ENCODE measurements at regions not wholly inside any gene's neighbourhood (a gene's known extent, or its start where the extent isn't known, plus 50 kb on each side); places are given as distances from the start of the nearest gene placed in this dataset.

DNA sequence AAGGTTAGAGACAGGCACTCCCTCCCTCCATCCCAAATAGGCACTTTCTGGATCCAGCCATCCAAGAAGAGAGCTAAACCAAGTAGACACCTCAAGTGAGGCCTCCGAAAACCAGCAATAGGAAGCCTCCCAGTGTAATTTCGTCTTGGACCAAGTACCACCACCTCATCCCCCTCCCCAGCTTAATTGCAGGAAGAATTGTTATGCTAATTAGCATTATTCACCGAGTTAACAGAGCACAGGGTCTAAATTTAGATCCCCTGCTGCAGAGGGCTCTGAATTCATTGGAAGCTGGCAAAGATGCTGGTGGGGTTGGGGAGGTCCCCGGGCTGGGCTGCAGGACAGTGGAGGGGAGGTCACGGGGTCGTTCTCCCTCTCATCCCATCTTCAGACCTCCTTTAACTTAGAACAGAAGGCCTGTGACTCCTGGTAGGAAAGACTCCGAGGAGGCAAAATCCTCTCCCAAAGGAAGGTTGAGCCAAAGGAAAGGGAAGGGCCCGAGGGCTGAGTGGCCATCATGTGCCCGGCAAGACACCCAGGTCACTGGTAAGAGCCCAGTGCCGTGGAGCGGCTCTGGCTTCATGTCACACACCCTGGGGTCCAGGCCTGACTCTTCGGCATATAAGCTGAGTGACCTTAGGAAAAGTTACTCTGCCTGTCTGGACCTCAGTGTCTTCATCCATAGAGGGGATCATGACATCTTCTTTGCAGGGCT lies 209.2 kb upstream of the GRIK3 start:
- no peak for DNase-seq

GRCh38 chr1:37244083-37244480 lies 209.8 kb upstream of the GRIK3 start:
- DNase-seq = no peak

- DNase-seq = no peak
These were observed 210.5 kb upstream of the GRIK3 start for GRCh38 chr1:37244815-37245214.

GRCh38 chr1:37246631-37247030 lies 212.3 kb upstream of the GRIK3 start:
- DNase-seq = no peak

DNA sequence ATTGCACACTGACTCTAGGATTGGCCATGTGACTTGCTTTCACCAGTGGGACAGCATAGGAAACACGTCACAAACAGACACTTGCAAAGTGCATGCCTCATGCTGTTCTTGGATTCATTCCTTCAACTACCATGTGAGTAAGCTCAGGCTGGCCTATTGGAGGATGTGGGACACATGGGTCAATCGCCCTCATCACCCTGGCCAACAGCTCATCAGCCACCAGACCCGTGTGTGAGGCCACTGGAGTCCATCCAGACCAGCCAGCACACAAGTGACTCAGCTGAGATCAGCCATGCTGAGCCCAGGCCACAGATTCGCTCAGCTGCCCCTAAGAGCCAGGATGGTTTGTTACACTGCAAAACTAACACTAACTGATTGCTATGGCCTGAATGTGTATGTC lies 216.1 kb upstream of the GRIK3 start:
- no peak for DNase-seq

GRCh38 chr1:37255136-37255795 lies 219.1 kb upstream of the ZC3H12A start:
- DNase-seq = peak; percentile 1 to 3

DNA sequence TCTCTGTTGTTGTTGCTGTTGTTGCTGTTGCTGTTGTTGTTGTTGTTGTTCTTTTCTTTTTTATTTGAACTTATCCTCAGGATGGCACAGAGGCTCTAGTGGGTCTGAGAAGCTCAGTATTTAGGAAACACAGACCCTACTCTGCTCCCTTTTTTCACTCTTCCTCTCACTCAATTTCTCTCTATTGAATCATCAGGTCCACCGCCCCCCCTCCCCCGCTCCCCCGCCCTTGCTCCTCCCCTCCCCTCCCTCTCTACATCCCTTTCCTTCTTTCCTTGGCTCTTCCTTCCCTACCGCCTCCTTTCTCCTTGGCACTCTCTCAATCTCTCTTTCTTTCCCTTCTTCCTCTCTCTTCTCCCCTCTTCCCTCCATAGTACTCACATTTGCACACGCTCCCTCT lies 218.5 kb upstream of the ZC3H12A start:
- DNase-seq = no peak

GRCh38 chr1:37257646-37258045 lies 216.7 kb upstream of the ZC3H12A start:
- DNase-seq = no peak

DNA sequence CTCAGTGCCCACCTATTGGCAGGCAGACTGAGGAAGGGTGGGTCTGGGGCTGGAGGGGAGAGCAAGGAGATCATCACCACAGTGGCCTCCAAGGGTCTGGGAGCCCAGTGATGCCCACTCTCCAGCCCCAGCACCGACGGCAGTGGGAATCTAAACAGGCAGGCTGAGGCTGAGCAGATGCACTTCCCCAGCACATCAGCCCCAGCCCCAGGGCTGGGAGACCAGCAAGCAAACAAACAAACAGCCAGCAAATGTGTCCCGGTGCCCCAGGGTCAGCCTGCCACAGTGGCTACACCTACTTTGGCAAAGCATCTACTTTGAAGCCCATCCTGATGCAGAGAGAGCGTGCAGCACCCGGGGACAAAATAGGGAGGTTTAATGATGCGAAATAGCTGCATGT lies 216.3 kb upstream of the ZC3H12A start:
- DNase-seq = no peak

DNA sequence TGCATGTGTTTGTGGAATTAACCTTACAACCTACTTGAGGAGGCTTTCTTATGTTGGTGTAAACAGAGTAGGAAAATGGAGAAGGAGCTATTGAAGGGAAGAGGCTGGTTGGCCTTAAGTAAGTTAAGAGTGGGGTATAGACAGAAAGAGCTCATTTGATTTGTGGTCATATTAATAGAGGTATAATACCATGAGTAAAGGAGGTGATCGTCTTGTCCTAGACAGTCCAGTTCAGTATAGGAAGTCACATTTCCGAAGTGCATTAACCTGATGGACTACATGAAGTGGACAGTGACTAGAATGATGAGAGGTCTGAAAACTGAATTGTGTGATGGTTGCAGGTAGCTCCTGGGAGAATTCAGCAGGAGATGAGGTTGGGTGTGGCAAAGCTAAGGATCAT lies 215.4 kb upstream of the ZC3H12A start:
- no peak for DNase-seq

DNA sequence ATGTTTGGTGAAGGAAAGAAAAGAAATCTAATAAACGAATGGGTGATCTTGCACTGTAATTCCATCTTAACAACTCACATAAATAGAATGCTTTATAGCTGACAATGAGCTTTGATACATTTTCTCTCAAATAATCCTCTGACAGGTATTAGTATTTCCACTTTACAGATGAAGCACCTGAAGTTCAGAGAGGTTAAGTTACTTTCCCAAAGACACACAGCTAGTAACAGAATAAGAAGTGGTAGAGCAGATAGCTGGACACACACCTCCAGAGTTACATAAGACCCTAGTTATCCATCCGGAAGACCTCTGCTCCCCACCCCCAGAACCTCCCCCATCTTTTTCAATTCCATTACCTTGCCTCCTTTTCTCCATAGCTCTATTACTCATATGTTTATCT lies 213.3 kb upstream of the ZC3H12A start:
- no peak for DNase-seq

DNA sequence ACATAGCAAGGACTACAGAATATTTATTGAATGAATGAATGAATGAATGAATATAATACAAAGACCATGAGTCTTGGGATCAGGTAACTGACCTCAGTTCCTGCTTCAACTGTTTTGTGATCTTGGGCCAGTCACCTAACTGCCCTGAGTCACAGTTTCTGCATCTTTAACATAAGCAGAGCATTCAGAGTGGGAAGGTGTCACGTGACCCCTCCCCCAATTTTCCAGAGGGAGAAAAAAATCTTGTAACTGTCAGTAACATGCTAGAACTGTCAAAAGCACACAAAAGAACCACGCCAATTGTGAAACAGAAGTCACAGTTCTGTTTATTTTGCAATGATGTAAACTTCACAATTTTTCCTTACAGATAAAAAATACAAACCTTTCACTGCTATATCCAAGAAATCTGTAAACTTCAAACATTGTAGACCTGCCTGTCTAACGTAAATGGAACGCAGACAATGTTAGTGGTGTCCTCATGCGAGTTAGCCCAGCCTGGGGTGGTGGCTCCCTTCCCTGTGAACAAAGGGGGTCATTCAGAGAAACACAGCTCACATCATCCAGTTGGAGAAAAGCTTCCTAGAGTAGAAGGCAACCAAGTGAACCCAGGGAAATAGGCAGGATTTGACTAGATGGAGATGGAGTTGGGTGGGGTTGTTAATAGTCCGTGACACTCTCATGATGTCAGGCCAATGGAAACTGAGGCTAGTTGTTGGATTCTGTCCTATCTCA lies 211.8 kb upstream of the ZC3H12A start:
- no peak for DNase-seq

GRCh38 chr1:37265156-37265555 lies 209.2 kb upstream of the ZC3H12A start:
- DNase-seq = no peak

DNA sequence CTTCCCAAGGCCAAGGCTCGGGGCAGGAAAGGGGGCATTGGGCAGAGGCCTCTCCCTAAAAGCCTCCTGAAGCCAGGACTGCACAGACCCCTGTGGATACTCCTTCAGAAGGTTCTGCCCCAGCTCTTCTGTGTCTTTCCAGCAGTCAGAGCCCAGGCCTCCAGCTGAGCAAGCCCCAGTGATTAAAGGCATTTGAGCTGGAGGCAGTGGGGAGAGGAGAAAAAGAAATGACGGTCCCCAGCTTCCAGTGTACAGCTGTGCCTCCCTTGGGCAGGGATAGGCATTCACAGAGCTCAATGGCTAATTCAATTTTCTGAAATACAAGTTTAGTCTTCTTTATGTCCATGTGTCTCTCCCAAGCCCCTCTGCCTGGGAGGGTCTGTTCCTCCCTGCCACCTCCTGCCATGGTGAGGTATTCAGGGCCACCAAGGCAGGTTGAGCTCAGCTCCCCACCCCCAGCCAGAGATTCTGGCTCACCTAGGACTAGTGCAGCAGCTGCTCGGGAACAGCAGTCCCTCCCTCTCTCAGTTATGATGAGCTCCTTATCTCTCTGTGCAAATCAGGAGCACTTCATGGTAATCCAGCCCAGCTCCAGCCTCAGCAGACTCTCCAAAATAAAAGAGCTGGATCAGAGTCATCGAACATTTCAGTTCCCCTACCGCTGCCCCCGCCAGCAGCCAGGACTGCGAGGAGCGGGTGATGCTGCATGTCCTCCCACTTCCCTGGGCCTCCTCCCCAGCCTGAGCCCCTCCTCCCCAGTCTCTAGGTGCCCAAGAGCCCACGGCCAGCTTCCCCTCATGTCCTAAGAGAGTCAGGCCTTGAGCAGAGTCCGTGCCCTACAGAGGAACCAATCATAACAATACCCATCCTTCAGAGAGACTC lies 208.4 kb upstream of the ZC3H12A start:
- no peak for DNase-seq

GRCh38 chr1:37267111-37267835 lies 207.1 kb upstream of the ZC3H12A start:
- DNase-seq = no peak

DNA sequence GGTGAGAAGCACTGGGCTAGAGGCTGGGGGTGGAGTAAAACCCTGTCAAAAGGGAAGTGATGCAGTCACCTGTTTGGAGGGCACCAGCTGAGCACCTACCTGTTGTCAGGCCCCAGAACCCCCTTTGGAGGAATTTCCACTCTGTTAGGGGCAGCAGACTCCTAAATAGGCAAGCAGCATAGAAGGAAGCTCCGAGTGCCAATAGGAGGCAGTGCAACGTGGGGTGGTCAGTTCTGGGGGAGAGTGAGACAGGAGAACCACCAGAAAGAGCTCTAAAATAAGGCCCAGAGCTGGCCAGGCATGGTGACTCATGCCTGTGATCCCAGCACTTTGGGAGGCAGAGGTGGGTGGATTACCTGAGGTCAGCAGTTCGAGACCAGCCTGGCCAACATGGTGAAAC lies 203.7 kb upstream of the ZC3H12A start:
- no peak for DNase-seq

DNA sequence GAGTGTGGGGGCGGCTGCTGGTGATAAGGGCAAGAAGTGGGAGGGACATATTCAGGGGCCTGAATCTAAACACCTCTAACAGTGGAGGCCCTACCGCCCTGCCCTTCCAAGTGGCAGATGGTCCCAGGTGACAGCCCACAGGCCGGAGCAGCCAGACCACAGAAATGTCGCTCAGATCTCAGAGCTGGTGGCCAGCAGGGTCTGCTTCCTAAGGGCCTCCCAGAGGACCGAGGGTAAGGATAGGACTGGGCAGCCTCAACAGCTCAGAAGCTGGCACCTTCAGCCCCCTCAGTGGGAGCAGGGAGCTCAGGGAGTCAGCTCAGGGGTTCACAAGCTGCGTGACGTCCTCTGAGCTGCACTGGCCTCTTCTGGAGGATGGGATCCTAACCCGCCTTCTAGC lies 201.8 kb upstream of the ZC3H12A start:
- no peak for DNase-seq

DNA sequence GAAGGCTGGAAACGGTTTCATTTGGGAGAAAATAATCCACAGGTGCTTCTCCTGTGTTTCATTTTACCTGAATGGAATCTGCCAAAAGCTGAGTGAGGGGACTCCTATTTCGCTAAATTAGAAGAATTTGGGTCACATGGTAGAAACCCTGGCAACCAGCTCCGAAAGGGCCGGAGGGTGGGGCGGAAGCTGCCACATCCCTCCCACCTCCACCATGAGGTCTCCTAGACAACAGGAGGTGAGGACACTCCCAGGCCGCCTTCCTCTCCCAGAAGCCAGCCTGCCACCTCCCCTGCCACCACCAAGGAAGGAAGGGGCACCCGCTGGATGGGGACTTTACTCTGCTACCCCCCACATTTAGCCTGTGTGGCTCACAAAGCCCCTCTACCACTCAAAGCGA lies 199.9 kb upstream of the ZC3H12A start:
- DNase-seq = no peak

GRCh38 chr1:37274938-37275631 lies 199.3 kb upstream of the ZC3H12A start:
- no peak for DNase-seq

DNA sequence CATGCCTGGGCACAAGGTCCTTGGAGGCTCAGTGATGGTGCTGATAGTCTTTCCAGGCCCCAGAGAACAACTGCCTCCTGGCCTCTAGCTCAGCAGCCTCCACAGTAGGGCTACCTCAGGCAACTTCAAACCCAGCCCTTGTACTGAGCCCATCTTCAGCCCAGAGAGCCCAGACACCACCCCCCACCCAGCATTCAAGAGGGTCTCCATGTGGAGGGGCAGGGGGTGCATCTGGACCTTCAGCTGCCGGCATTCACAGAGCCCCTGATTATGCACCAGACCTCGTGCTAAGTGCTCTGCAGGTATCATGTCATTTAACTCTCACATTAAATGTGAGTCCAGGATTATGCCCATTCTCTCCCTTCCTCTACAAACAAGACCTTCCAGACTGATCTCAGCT lies 197.0 kb upstream of the ZC3H12A start:
- no peak for DNase-seq

GRCh38 chr1:37281354-37281753 lies 193.0 kb upstream of the ZC3H12A start:
- no peak for DNase-seq

DNA sequence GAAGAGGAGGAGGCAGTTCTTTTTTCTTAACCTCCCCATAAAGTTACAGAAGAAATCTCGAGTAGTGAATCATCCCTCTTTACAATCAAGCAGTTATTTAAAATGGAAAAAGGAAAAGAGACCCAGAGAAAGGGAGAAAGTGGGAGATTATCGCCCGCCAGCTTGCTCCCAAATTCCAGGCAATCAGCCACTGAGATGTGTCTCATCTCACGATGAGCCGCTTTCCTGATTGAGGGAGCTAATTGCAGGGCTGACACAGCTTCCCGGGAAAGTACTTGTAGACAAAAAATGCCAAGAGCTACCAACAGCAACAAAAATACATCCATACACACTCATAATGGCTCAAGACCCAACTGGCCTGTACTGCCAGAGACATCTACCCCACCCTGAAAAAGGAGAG lies 191.6 kb upstream of the ZC3H12A start:
- no peak for DNase-seq

Measured in stimulated activated CD4-positive, alpha-beta T cell treated with anti-CD3 and anti-CD28 coated beads, Interleukin-2, amount 100 ng/mL, for 48 hours (primary cell).